ENCODE measurements at regions not wholly inside any gene's neighbourhood (a gene's known extent, or its start where the extent isn't known, plus 50 kb on each side); places are given as distances from the start of the nearest gene placed in this dataset.

GRCh38 chr5:40001796-40002195, 577.0 kb upstream of the DAB2 start:
- no peak overlapping the region for H3K9ac ChIP-seq (ENCODE audit: low read length)
- H3K79me2 ChIP-seq (ENCODE audit: insufficient read depth, low read length), result no peaks in the 10 kb centered on the region
- no peaks in the 10 kb centered on the region for H3K9me2 ChIP-seq (ENCODE audit: low read depth, low read length)
- H3K36me3 ChIP-seq (ENCODE audit: insufficient read depth, low read length), result no peaks in the 10 kb centered on the region
- no peak overlapping the region for H3K4me2 ChIP-seq (ENCODE audit: low read length)
- no peaks in the 10 kb centered on the region for H3K4me1 ChIP-seq (ENCODE audit: insufficient read depth, low read length, severe bottlenecking)
- no peak overlapping the region for H2AFZ ChIP-seq (ENCODE audit: low read length)
- no peaks in the 10 kb centered on the region for H4K20me1 ChIP-seq (ENCODE audit: insufficient read depth, low read length)
- TF ChIP-seq CTCF (IDR thresholded peaks at IDR 0.05; ENCODE audit: low read length) (no peak), EZH2 (IDR thresholded peaks at IDR 0.05; ENCODE audit: borderline replicate concordance, low read length) (no peak)
- H3K27ac ChIP-seq (ENCODE audit: low read depth, low read length, poor library complexity, severe bottlenecking), result no peak overlapping the region
- H3K4me3 ChIP-seq (ENCODE audit: low read depth, low read length, poor library complexity, severe bottlenecking), result no peak overlapping the region
- no peaks in the 10 kb centered on the region for H3K9me3 ChIP-seq (ENCODE audit: low read length)
- H3F3A ChIP-seq (ENCODE audit: insufficient read depth, low read length), result no peaks in the 10 kb centered on the region
- no peaks in the 10 kb centered on the region for H3K27me3 ChIP-seq (ENCODE audit: insufficient read depth, low read length)

GRCh38 chr5:39998518-39998917, 573.7 kb upstream of the DAB2 start:
- H3K79me2 ChIP-seq (ENCODE audit: insufficient read depth, low read length), result no peaks in the 10 kb centered on the region
- no peaks in the 10 kb centered on the region for H3K27me3 ChIP-seq (ENCODE audit: insufficient read depth, low read length)
- H2AFZ ChIP-seq (ENCODE audit: low read length), result no peak overlapping the region
- no peak for TF ChIP-seq EZH2 (IDR thresholded peaks at IDR 0.05; ENCODE audit: borderline replicate concordance, low read length)
- TF ChIP-seq CTCF (IDR thresholded peaks at IDR 0.05; ENCODE audit: low read length), result no peak
- H3F3A ChIP-seq (ENCODE audit: insufficient read depth, low read length), result no peaks in the 10 kb centered on the region
- no peak overlapping the region for H3K9ac ChIP-seq (ENCODE audit: low read length)
- H4K20me1 ChIP-seq (ENCODE audit: insufficient read depth, low read length), result no peaks in the 10 kb centered on the region
- no peak overlapping the region for H3K4me3 ChIP-seq (ENCODE audit: low read depth, low read length, poor library complexity, severe bottlenecking)
- H3K4me1 ChIP-seq (ENCODE audit: insufficient read depth, low read length, severe bottlenecking), result no peaks in the 10 kb centered on the region
- H3K27ac ChIP-seq (ENCODE audit: low read depth, low read length, poor library complexity, severe bottlenecking), result no peak overlapping the region
- no peaks in the 10 kb centered on the region for H3K36me3 ChIP-seq (ENCODE audit: insufficient read depth, low read length)
- H3K9me3 ChIP-seq (ENCODE audit: low read length), result no peaks in the 10 kb centered on the region
- H3K4me2 ChIP-seq (ENCODE audit: low read length), result no peak overlapping the region
- no peaks in the 10 kb centered on the region for H3K9me2 ChIP-seq (ENCODE audit: low read depth, low read length)

GRCh38 chr5:39995990-39996389, 571.2 kb upstream of the DAB2 start:
- no peaks in the 10 kb centered on the region for H3K36me3 ChIP-seq (ENCODE audit: insufficient read depth, low read length)
- TF ChIP-seq CTCF (IDR thresholded peaks at IDR 0.05; ENCODE audit: low read length) (no peak), EZH2 (IDR thresholded peaks at IDR 0.05; ENCODE audit: borderline replicate concordance, low read length) (no peak)
- no peaks in the 10 kb centered on the region for H4K20me1 ChIP-seq (ENCODE audit: insufficient read depth, low read length)
- no peak overlapping the region for H3K27ac ChIP-seq (ENCODE audit: low read depth, low read length, poor library complexity, severe bottlenecking)
- H3K4me1 ChIP-seq (ENCODE audit: insufficient read depth, low read length, severe bottlenecking), result no peaks in the 10 kb centered on the region
- H3K27me3 ChIP-seq (ENCODE audit: insufficient read depth, low read length), result no peaks in the 10 kb centered on the region
- no peak overlapping the region for H2AFZ ChIP-seq (ENCODE audit: low read length)
- H3K79me2 ChIP-seq (ENCODE audit: insufficient read depth, low read length), result no peaks in the 10 kb centered on the region
- H3K9ac ChIP-seq (ENCODE audit: low read length), result no peak overlapping the region
- no peak overlapping the region for H3K4me2 ChIP-seq (ENCODE audit: low read length)
- H3F3A ChIP-seq (ENCODE audit: insufficient read depth, low read length), result no peaks in the 10 kb centered on the region
- H3K9me3 ChIP-seq (ENCODE audit: low read length), result no peaks in the 10 kb centered on the region
- H3K4me3 ChIP-seq (ENCODE audit: low read depth, low read length, poor library complexity, severe bottlenecking), result no peak overlapping the region
- no peaks in the 10 kb centered on the region for H3K9me2 ChIP-seq (ENCODE audit: low read depth, low read length)
